Ishikawa (cell line): ENCODE measurements at regions not wholly inside any gene's neighbourhood (a gene's known extent, or its start where the extent isn't known, plus 50 kb on each side); places are given as distances from the start of the nearest gene placed in this dataset.

Experiments
- CEBPB ChIP-seq: IDR thresholded peaks from 2 replicates; pipeline ENCODE4 v1.6.1; 2012
- CREB1 ChIP-seq: IDR thresholded peaks from 2 replicates; pipeline ENCODE4 v1.6.1; 2012; ENCODE audit warnings: low read depth
- EP300 ChIP-seq: IDR thresholded peaks from 2 replicates; pipeline ENCODE4 v1.6.1; 2012; ENCODE audit warnings: borderline replicate concordance
- FOXM1 ChIP-seq: IDR thresholded peaks from 2 replicates; pipeline ENCODE4 v1.6.1; 2012; ENCODE audit warnings: low read depth, borderline replicate concordance
- RAD21 ChIP-seq: IDR thresholded peaks from 2 replicates; pipeline ENCODE4 v1.6.1; 2012; ENCODE audit warnings: low read depth
- TCF12 ChIP-seq: IDR thresholded peaks from 2 replicates; pipeline ENCODE4 v1.6.1; 2012; ENCODE audit warnings: low read depth
- YY1 ChIP-seq: IDR thresholded peaks from 2 replicates; pipeline ENCODE4 v1.6.1; 2012; ENCODE audit warnings: low read depth
- ZBTB7A ChIP-seq: IDR thresholded peaks from 2 replicates; pipeline ENCODE4 v1.6.1; 2012; ENCODE audit warnings: low read depth
- TF ChIP-seq, protein P1 (sequence below): IDR thresholded peaks from 2 replicates; pipeline ENCODE4 v1.6.1; 2012; ENCODE audit warnings: low read depth, mild to moderate bottlenecking

- TF ChIP-seq RAD21, result no peak
- no peak for TF ChIP-seq EP300
- no peak for TF ChIP-seq TCF12
- TF ChIP-seq ZBTB7A, result no peak
- no peak for TF ChIP-seq CREB1
- TF ChIP-seq YY1, result no peak
- TF ChIP-seq, protein P1, sequence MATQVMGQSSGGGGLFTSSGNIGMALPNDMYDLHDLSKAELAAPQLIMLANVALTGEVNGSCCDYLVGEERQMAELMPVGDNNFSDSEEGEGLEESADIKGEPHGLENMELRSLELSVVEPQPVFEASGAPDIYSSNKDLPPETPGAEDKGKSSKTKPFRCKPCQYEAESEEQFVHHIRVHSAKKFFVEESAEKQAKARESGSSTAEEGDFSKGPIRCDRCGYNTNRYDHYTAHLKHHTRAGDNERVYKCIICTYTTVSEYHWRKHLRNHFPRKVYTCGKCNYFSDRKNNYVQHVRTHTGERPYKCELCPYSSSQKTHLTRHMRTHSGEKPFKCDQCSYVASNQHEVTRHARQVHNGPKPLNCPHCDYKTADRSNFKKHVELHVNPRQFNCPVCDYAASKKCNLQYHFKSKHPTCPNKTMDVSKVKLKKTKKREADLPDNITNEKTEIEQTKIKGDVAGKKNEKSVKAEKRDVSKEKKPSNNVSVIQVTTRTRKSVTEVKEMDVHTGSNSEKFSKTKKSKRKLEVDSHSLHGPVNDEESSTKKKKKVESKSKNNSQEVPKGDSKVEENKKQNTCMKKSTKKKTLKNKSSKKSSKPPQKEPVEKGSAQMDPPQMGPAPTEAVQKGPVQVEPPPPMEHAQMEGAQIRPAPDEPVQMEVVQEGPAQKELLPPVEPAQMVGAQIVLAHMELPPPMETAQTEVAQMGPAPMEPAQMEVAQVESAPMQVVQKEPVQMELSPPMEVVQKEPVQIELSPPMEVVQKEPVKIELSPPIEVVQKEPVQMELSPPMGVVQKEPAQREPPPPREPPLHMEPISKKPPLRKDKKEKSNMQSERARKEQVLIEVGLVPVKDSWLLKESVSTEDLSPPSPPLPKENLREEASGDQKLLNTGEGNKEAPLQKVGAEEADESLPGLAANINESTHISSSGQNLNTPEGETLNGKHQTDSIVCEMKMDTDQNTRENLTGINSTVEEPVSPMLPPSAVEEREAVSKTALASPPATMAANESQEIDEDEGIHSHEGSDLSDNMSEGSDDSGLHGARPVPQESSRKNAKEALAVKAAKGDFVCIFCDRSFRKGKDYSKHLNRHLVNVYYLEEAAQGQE, result no peak
- TF ChIP-seq FOXM1, result no peak
- TF ChIP-seq CEBPB, result no peak
These were observed 63.9 kb upstream of the KIT start for GRCh38 chr4:54593795-54594322.
